GM12865 (cell line): ENCODE measurements at regions not wholly inside any gene's neighbourhood (a gene's known extent, or its start where the extent isn't known, plus 50 kb on each side); places are given as distances from the start of the nearest gene placed in this dataset.

Source experiments
- DNase-seq: peaks from one replicate; pipeline ENCODE4 v3.0.0; 2010; ENCODE audit warnings: low read depth
- H3K4me3 ChIP-seq: 2 replicates; pipeline ENCODE4 v1.5.1; 2011; ENCODE audit warnings: mild to moderate bottlenecking, low read depth, low read length, control low read depth
- CTCF ChIP-seq: IDR thresholded peaks from 2 replicates; pipeline ENCODE4 v1.5.1; 2011; ENCODE audit warnings: low read length, control low read depth, low read depth, inconsistent platforms; ENCODE audit not compliant: insufficient read depth; ENCODE audit errors: missing control alignments

- no peak overlapping the region for H3K4me3 ChIP-seq
- no peak for DNase-seq
- TF ChIP-seq CTCF, result no peak
These were observed 1366.4 kb upstream of the NUDT12 start for GRCh38 chr5:104928906-104929520.

DNA sequence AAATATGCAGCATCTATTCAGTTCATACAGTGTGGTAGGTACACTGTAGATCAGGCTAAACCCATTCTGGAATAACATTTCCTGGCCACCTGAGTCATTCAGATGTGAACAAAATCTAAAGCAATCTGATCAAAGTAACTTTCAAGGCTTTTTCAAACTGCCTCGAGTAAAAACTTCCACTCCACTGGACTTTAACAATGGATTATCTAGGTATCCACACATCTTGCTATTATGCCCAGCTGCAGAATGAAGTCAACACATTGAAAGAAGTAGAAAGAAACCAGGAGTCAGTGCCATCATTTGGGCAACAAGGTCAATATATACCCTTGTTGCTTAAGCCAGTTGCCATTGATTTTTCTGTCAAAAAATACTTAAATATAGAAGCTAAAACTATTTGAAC lies 1352.6 kb upstream of the NUDT12 start:
- H3K4me3 ChIP-seq, result no peak overlapping the region
- no peak for TF ChIP-seq CTCF
- DNase-seq, result no peak

- DNase-seq, result no peak
- no peak overlapping the region for H3K4me3 ChIP-seq
- TF ChIP-seq CTCF, result no peak
These were observed 1352.0 kb upstream of the NUDT12 start for GRCh38 chr5:104914536-104915070.

GRCh38 chr5:104913841-104914281 lies 1351.3 kb upstream of the NUDT12 start:
- TF ChIP-seq CTCF, result no peak
- no peak for DNase-seq
- no peak overlapping the region for H3K4me3 ChIP-seq

DNA sequence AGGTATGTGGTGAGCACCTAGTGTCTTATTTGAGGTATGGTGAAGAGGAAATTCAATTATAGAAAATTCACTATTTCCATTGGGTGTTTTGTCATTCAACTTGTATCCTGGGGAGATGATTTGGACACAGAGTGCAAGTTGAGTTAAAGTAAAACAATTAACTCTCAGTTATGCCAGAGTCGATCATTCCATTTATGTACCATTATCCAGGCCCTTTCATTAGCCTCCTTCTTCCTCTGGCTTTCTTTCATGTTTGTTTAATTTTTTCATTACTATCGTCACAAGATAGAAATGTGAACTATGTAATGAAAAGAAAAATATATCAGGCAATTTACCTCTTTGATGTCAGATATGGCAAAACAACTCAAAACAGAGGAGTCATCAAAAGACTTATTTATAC lies 1347.2 kb upstream of the NUDT12 start:
- no peak for DNase-seq
- H3K4me3 ChIP-seq, result no peak overlapping the region
- no peak for TF ChIP-seq CTCF

DNA sequence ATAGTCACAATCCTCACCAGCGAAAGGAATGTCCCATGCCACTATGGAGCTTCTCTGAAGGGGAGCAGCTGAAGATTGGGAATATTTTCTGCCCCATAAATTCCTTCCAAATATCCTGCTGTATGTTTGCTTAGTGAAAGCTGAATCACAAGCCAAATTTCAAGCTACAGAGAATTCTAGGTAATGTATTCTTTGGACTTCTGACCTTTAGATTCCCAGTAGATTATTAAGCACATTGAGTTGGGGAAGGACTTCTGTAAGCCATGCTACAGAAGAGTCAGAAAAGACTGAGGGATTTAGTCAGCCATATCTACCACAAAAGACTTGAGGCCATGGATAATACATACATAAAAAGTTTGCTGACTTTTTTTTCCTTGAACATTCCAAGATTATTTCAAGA lies 1342.0 kb upstream of the NUDT12 start:
- DNase-seq, result no peak
- H3K4me3 ChIP-seq, result no peak overlapping the region
- no peak for TF ChIP-seq CTCF

- DNase-seq, result no peak
- TF ChIP-seq CTCF, result no peak
- H3K4me3 ChIP-seq, result no peak overlapping the region
These were observed 1341.4 kb upstream of the NUDT12 start for GRCh38 chr5:104903941-104904340.
